ENCODE measurements at regions not wholly inside any gene's neighbourhood (a gene's known extent, or its start where the extent isn't known, plus 50 kb on each side); places are given as distances from the start of the nearest gene placed in this dataset.

- DNase-seq, result no peak
These were observed 546.2 kb downstream of the TUSC7 start for GRCh38 chr3:117255736-117256135.

- no peak for DNase-seq
These were observed 552.4 kb downstream of the TUSC7 start for GRCh38 chr3:117261983-117262421.

GRCh38 chr3:117263270-117263669, 553.7 kb downstream of the TUSC7 start:
- DNase-seq, result no peak

GRCh38 chr3:117263745-117264144, 554.2 kb downstream of the TUSC7 start:
- DNase-seq, result no peak

GRCh38 chr3:117264204-117264994, 554.8 kb downstream of the TUSC7 start:
- DNase-seq, result no peak

GRCh38 chr3:117266806-117267205, 557.2 kb downstream of the TUSC7 start:
- DNase-seq, result no peak

GRCh38 chr3:117268318-117268717, 558.7 kb downstream of the TUSC7 start:
- DNase-seq, result no peak

- no peak for DNase-seq
These were observed 562.7 kb downstream of the TUSC7 start for GRCh38 chr3:117272274-117272673.

GRCh38 chr3:117272876-117273523, 563.4 kb downstream of the TUSC7 start:
- no peak for DNase-seq

GRCh38 chr3:117277816-117278215, 568.2 kb downstream of the TUSC7 start:
- no peak for DNase-seq

GRCh38 chr3:117278424-117279190, 569.0 kb downstream of the TUSC7 start:
- DNase-seq, result no peak

GRCh38 chr3:117281371-117281770, 571.8 kb downstream of the TUSC7 start:
- DNase-seq, result no peak

GRCh38 chr3:117282566-117282965, 573.0 kb downstream of the TUSC7 start:
- DNase-seq, result no peak

- DNase-seq, result no peak
These were observed 576.2 kb downstream of the TUSC7 start for GRCh38 chr3:117285737-117286136.

GRCh38 chr3:117286488-117286887, 576.9 kb downstream of the TUSC7 start:
- no peak for DNase-seq

- DNase-seq, result no peak
These were observed 578.0 kb downstream of the TUSC7 start for GRCh38 chr3:117287602-117288001.

GRCh38 chr3:117291476-117291875, 581.9 kb downstream of the TUSC7 start:
- no peak for DNase-seq

- no peak for DNase-seq
These were observed 587.5 kb downstream of the TUSC7 start for GRCh38 chr3:117297065-117297464.

- no peak for DNase-seq
These were observed 588.0 kb downstream of the TUSC7 start for GRCh38 chr3:117297541-117297940.

- DNase-seq, result no peak
These were observed 588.7 kb downstream of the TUSC7 start for GRCh38 chr3:117298273-117298672.

- DNase-seq, result no peak
These were observed 592.8 kb downstream of the TUSC7 start for GRCh38 chr3:117302428-117302827.

- no peak for DNase-seq
These were observed 593.9 kb downstream of the TUSC7 start for GRCh38 chr3:117303443-117303842.

- DNase-seq, result no peak
These were observed 595.1 kb downstream of the TUSC7 start for GRCh38 chr3:117304681-117305080.
